HCT116 (cell line): ENCODE measurements at regions not wholly inside any gene's neighbourhood (a gene's known extent, or its start where the extent isn't known, plus 50 kb on each side); places are given as distances from the start of the nearest gene placed in this dataset.

Experiments used
- ATAC-seq: fragments of 200-7000 bp; cut with Tn5 transposase; 2 replicates; pipeline ENCODE4 v1.9.1; 2020; ENCODE audit warnings: mild to moderate bottlenecking, moderate library complexity
- BruUV-seq: library from RNA; stranded (reverse); fragments of 400-500 nt; replicated peaks from 2 replicates; lab custom pipeline; 2021; lab: Mats Ljungman, UMichigan
- CTCF ChIA-PET: fragments of 300-600 bp; sonication (Branson Sonifier 250); formaldehyde crosslinking; loops from one replicate; lab custom pipeline; 2021; ENCODE audit warnings: antibody characterized with exemption; lab: Charles Lee
- POLR2A ChIA-PET: fragments of 300-600, 350-600 bp; sonication (Branson Sonifier 250); formaldehyde crosslinking; loops from one replicate; lab custom pipeline; 2021; ENCODE audit warnings: antibody characterized with exemption; lab: Charles Lee
- RAD21 ChIA-PET, 2 experiments: fragments of 300-600 bp; sonication (Branson Sonifier 250); formaldehyde crosslinking; loops; one replicate each; lab custom pipeline; 2023; ENCODE audit warnings: low total read pairs in 2 of 2; ENCODE audit not compliant: uncharacterized antibody in 2 of 2, unreplicated experiment in 2 of 2, low non-redundant PET in 1 of 2; lab: Charles Lee
- DNase-seq: peaks from one replicate; pipeline ENCODE4 v3.0.0-alpha.2; 2010; ENCODE audit warnings: low read depth, low spot score
- H2AFZ ChIP-seq: fragments of 200-600 bp; shearing (Covaris generic), sonication (generic); 2 replicates; pipeline ENCODE4 v1.6.1; 2017; ENCODE audit warnings: low read depth, mixed run types, mixed read lengths, antibody characterized with exemption, low read length; ENCODE audit not compliant: poor library complexity, severe bottlenecking
- H3K27ac ChIP-seq: 2 replicates; pipeline ENCODE4 v1.5.1; 2012; ENCODE audit warnings: low read depth, low read length
- H3K27me3 ChIP-seq: fragments of 200-600 bp; sonication (generic); 2 replicates; pipeline ENCODE4 v1.6.1; 2016; ENCODE audit warnings: mixed run types, low read length, mixed read lengths; ENCODE audit not compliant: insufficient read depth
- H3K36me3 ChIP-seq, 2 experiments: fragments of 200-500 bp in 1 of 2; fragments of 200-600 bp in 1 of 2; sonication (Bioruptor generic) in 1 of 2; sonication (generic) in 1 of 2; 2 replicates each; pipeline versions ENCODE4 v1.5.1 to v1.6.1; 2014 to 2016; ENCODE audit warnings: low read length in 2 of 2, inconsistent platforms in 1 of 2, mixed read lengths in 1 of 2, mixed run types in 1 of 2; ENCODE audit not compliant: insufficient read depth in 2 of 2, control insufficient read depth in 1 of 2
- H3K4me1 ChIP-seq, 2 experiments: fragments of 200-600 bp in 1 of 2; sonication (generic) in 1 of 2; 2 replicates each; pipeline versions ENCODE4 v1.5.1 to v1.6.1; 2012 to 2017; ENCODE audit warnings: low read length in 2 of 2, inconsistent platforms in 1 of 2, mild to moderate bottlenecking in 1 of 2, mixed read lengths in 1 of 2, mixed run types in 1 of 2, moderate library complexity in 1 of 2; ENCODE audit not compliant: insufficient read depth in 2 of 2, control insufficient read depth in 1 of 2
- H3K4me2 ChIP-seq: fragments of 200-600 bp; sonication (generic); 2 replicates; pipeline ENCODE4 v1.6.1; 2017; ENCODE audit warnings: mixed run types, low read length, mixed read lengths
- H3K4me3 ChIP-seq, 2 experiments: fragments of 200-600 bp in 1 of 2; sonication (generic) in 1 of 2; replicated peaks in 1 of 2; 2 replicates each; pipeline ENCODE4 v1.5.1; 2011 to 2016; ENCODE audit warnings: low read length in 2 of 2, control low read depth in 1 of 2, low read depth in 1 of 2, mild to moderate bottlenecking in 1 of 2, mixed read lengths in 1 of 2, mixed run types in 1 of 2
- H3K79me2 ChIP-seq: fragments of 200-600 bp; sonication (generic); 2 replicates; pipeline ENCODE4 v1.6.1; 2017; ENCODE audit warnings: mild to moderate bottlenecking, mixed run types, low read length, moderate library complexity, mixed read lengths; ENCODE audit not compliant: insufficient read depth
- H3K9ac ChIP-seq: fragments of 200-600 bp; sonication (generic); 2 replicates; pipeline ENCODE4 v1.6.1; 2016; ENCODE audit warnings: low read length, mixed read lengths
- H3K9me2 ChIP-seq: fragments of 200-600 bp; sonication (generic), shearing (Covaris generic); 2 replicates; pipeline ENCODE4 v1.6.1; 2017; ENCODE audit warnings: mixed run types, mild to moderate bottlenecking, moderate library complexity; ENCODE audit not compliant: insufficient read depth
- H3K9me3 ChIP-seq, 2 experiments: fragments of 200-500 bp in 1 of 2; fragments of 200-600 bp in 1 of 2; sonication (Bioruptor generic) in 1 of 2; sonication (generic) in 1 of 2; 2 replicates each; pipeline ENCODE4 v1.6.1; 2014 to 2017; ENCODE audit warnings: low read length in 2 of 2, mixed read lengths in 2 of 2, inconsistent platforms in 1 of 2, low read depth in 1 of 2, mild to moderate bottlenecking in 1 of 2, mixed run types in 1 of 2, moderate library complexity in 1 of 2; ENCODE audit not compliant: control insufficient read depth in 1 of 2, insufficient read depth in 1 of 2
- H4K20me1 ChIP-seq: fragments of 200-600 bp; sonication (generic), shearing (Covaris generic); 2 replicates; pipeline ENCODE4 v1.6.1; 2017; ENCODE audit warnings: mixed run types, mild to moderate bottlenecking, moderate library complexity; ENCODE audit not compliant: insufficient read depth
- EGR1 ChIP-seq: IDR thresholded peaks from 2 replicates; pipeline ENCODE4 v1.6.1; 2012; ENCODE audit warnings: low read depth
- ELF1 ChIP-seq: IDR thresholded peaks from 2 replicates; pipeline ENCODE4 v1.6.1; 2012; ENCODE audit warnings: low read depth, borderline replicate concordance
- POLR2A ChIP-seq: IDR thresholded peaks from 2 replicates; pipeline ENCODE4 v1.7.0; 2011; ENCODE audit warnings: borderline replicate concordance; ENCODE audit not compliant: insufficient read depth, insufficient read length; ENCODE audit errors: extremely low read depth
- POLR2AphosphoS5 ChIP-seq: IDR thresholded peaks from 2 replicates; pipeline ENCODE4 v1.6.1; 2011; ENCODE audit warnings: mild to moderate bottlenecking, low read depth, low read length, moderate library complexity
- RAD21 ChIP-seq: IDR thresholded peaks from 2 replicates; pipeline ENCODE4 v1.6.1; 2012; ENCODE audit warnings: low read depth, mild to moderate bottlenecking
- SIN3A ChIP-seq: IDR thresholded peaks from 2 replicates; pipeline ENCODE4 v1.6.1; 2012; ENCODE audit warnings: low read depth
- SRF ChIP-seq: IDR thresholded peaks from 2 replicates; pipeline ENCODE4 v1.6.1; 2012; ENCODE audit warnings: low read depth
- TCF7L2 ChIP-seq: IDR thresholded peaks from 2 replicates; pipeline ENCODE4 v1.7.0; 2011; ENCODE audit warnings: borderline replicate concordance, inconsistent platforms; ENCODE audit not compliant: insufficient read depth, insufficient read length; ENCODE audit errors: extremely low read depth
- ZFX ChIP-seq: fragments of 450-650 bp; IDR thresholded peaks from 2 replicates; pipeline ENCODE4 v1.6.1; 2017
- intact Hi-C: fragments of 100-400 bp; cut with micrococcal nuclease; formaldehyde crosslinking; loops from 2 replicates; pipeline ENCODE4 v1.10.0; 2022
- TF ChIP-seq, protein P1 (sequence below): IDR thresholded peaks from 2 replicates; pipeline ENCODE4 v1.6.1; 2011; ENCODE audit warnings: mild to moderate bottlenecking, low read length, moderate library complexity; ENCODE audit not compliant: insufficient replicate concordance; ENCODE audit errors: extremely low read depth
- TF ChIP-seq, protein P2 (sequence below): IDR thresholded peaks from 2 replicates; pipeline ENCODE4 v1.6.1; 2012

DNA sequence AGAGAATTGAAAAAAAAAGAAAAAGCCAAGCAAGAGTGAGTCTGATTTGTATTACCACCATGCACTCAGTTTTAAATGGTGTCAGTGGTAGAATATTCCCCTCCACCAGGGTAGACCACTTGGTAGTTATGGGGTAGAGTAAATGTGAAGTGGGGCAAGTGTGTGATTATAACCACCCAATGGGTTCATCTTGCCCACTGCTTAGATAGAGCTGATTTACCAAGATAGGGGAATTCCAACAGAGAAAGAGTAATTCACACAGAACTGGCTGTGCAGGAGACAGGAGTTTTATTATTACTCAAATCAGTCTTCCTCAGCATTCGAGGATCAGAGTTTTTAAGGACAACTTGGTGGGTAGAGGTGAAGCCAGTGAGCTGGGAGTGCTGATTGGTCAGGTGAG, 113.3 kb upstream of the RAI14 start:
- CTCF ChIA-PET, result no interaction called here
- RAD21 ChIA-PET, result no interaction called here
- TF ChIP-seq POLR2A (no peak), SRF (no peak), TCF7L2 (no peak), SIN3A (no peak), RAD21 (no peak), ELF1 (no peak), EGR1 (no peak)
- TF ChIP-seq, protein P1, sequence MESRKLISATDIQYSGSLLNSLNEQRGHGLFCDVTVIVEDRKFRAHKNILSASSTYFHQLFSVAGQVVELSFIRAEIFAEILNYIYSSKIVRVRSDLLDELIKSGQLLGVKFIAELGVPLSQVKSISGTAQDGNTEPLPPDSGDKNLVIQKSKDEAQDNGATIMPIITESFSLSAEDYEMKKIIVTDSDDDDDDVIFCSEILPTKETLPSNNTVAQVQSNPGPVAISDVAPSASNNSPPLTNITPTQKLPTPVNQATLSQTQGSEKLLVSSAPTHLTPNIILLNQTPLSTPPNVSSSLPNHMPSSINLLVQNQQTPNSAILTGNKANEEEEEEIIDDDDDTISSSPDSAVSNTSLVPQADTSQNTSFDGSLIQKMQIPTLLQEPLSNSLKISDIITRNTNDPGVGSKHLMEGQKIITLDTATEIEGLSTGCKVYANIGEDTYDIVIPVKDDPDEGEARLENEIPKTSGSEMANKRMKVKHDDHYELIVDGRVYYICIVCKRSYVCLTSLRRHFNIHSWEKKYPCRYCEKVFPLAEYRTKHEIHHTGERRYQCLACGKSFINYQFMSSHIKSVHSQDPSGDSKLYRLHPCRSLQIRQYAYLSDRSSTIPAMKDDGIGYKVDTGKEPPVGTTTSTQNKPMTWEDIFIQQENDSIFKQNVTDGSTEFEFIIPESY, result no peak
- TF ChIP-seq, protein P2, sequence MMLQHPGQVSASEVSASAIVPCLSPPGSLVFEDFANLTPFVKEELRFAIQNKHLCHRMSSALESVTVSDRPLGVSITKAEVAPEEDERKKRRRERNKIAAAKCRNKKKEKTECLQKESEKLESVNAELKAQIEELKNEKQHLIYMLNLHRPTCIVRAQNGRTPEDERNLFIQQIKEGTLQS, result no peak

DNA sequence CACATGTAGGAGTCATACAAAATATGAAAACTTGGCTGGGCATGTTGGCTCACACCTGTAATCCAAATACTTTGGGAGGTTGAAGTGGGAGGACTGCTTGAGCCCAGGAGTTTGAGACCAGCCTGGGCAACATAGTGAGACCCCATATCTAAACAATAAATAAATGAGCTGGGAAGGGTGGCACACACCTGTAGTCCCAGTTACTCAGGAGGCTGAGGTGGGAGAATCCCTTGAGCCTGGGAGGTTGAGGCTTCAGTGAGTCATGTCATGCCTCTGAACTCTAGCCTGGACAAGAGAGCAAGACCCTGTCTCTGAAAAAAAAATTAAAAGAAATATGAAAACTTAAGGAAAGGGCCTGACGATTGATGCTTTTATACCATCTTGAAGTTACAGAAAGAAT, 112.4 kb upstream of the RAI14 start:
- Histone ChIP-seq H3K9me2 (no peaks in the 10 kb centered on the region), H3K27me3 (no peaks in the 10 kb centered on the region), H3K36me3 (no peaks in the 10 kb centered on the region)
- RAD21 ChIA-PET, result no interaction called here
- TF ChIP-seq SIN3A, result no peak
- no peak for TF ChIP-seq ELF1
- TF ChIP-seq ZFX, result no peak
- no peak for TF ChIP-seq POLR2AphosphoS5
- TF ChIP-seq SRF, result no peak
- TF ChIP-seq POLR2A, result no peak
- TF ChIP-seq RAD21, result no peak
- TF ChIP-seq, all 23 proteins: peak for 0
- Histone ChIP-seq H3K4me3 (no peak overlapping the region), H3K4me2 (no peak overlapping the region), H3K9me3 (peaks cover 0 to 8% of the 10 kb centered on the region in 2 experiments; a peak in 1 of 4 replicates), H3K79me2 (no peaks in the 10 kb centered on the region), H2AFZ (no peak overlapping the region), H3K27ac (no peak overlapping the region), H3K9ac (no peak overlapping the region), H3K4me1 (no peaks in the 10 kb centered on the region), H4K20me1 (no peaks in the 10 kb centered on the region)
- BruUV-seq, result no TSS peak
- intact Hi-C loops, result no loop called here
- ChIA-PET POLR2A (no interaction called here), CTCF (no interaction called here)
- no peak for ATAC-seq
- DNase-seq, result no peak

More for the DNA sequence above, 113.3 kb upstream of the RAI14 start:
- POLR2A ChIA-PET, result no interaction called here
- ATAC-seq (no peak), DNase-seq (no peak)
- Histone ChIP-seq H3K4me1 (no peaks in the 10 kb centered on the region), H3K4me2 (no peak overlapping the region), H3K27ac (no peak overlapping the region), H3K9me3 (peaks cover 0 to 8% of the 10 kb centered on the region in 2 experiments; a peak in 1 of 4 replicates), H2AFZ (no peak overlapping the region), H4K20me1 (no peaks in the 10 kb centered on the region), H3K9me2 (no peaks in the 10 kb centered on the region), H3K79me2 (no peaks in the 10 kb centered on the region), H3K27me3 (no peaks in the 10 kb centered on the region), H3K36me3 (no peaks in the 10 kb centered on the region), H3K9ac (no peak overlapping the region), H3K4me3 (no peak overlapping the region)
- BruUV-seq, result no TSS peak
- intact Hi-C loops, result no loop called here
